K562 (cell line): ENCODE measurements at regions not wholly inside any gene's neighbourhood (a gene's known extent, or its start where the extent isn't known, plus 50 kb on each side); places are given as distances from the start of the nearest gene placed in this dataset.

ENCODE experiments used
- ATAC-seq: fragments of 200-7000 bp; cut with Tn5 transposase; 3 replicates; pipeline ENCODE4 v1.9.1; 2020; ENCODE audit warnings: moderate library complexity
- BruUV-seq: library from RNA; stranded (reverse); fragments of 400-500 nt; replicated peaks from 2 replicates; lab custom pipeline; 2021; lab: Mats Ljungman, UMichigan
- CTCF ChIA-PET: fragments of 300-600 bp; formaldehyde crosslinking; extraction: SDS; loops from one replicate; lab custom pipeline; 2021; ENCODE audit warnings: low intra/inter-chr PET ratio; lab: Yijun Ruan, JAX
- POLR2A ChIA-PET: fragments of 300-600, 350-650 bp; sonication (Branson Sonifier 250); formaldehyde crosslinking; extraction: SDS; loops from one replicate; lab custom pipeline; 2021; ENCODE audit warnings: antibody characterized with exemption, inconsistent platforms; lab: Yijun Ruan, JAX
- DNase-seq, 4 experiments: peaks; one replicate each; pipeline versions ENCODE4 v3.0.0 to v3.0.0-alpha.2; 2011 to 2018; ENCODE audit warnings: low spot score in 3 of 4, mixed read lengths in 3 of 4; ENCODE audit errors: extremely low read depth in 1 of 4
- FAIRE-seq: peaks from 2 replicates; lab custom pipeline; 2011; peaks lifted over from hg19 to GRCh38; lab: Jason Lieb, UNC
- H2AFZ ChIP-seq: 2 replicates; pipeline ENCODE4 v1.6.0; 2011; ENCODE audit warnings: low read depth, low read length, control low read depth, inconsistent platforms
- H3K27ac ChIP-seq: fragments of 200-600 bp; 3 replicates; pipeline ENCODE4 v1.8.0; 2011; ENCODE audit warnings: low read depth, mild to moderate bottlenecking, control low read depth, inconsistent platforms, low read length, moderate library complexity, mixed read lengths; ENCODE audit errors: extremely low read depth
- H3K27me3 ChIP-seq, 2 experiments: fragments of 300-600 bp in 1 of 2; 2 replicates in 1 of 2; 3 replicates in 1 of 2; pipeline versions ENCODE4 v1.6.0 to v1.8.0; 2011; ENCODE audit warnings: inconsistent platforms in 2 of 2, low read length in 2 of 2, mild to moderate bottlenecking in 1 of 2, mixed read lengths in 1 of 2, moderate library complexity in 1 of 2; ENCODE audit not compliant: control insufficient read depth in 2 of 2, insufficient read depth in 2 of 2
- H3K36me3 ChIP-seq: fragments of 300-600 bp; 3 replicates; pipeline ENCODE4 v1.8.0; 2011; ENCODE audit warnings: mild to moderate bottlenecking, low read length, inconsistent platforms; ENCODE audit not compliant: control insufficient read depth, insufficient read depth
- H3K4me1 ChIP-seq, 2 experiments: fragments of 200-600 bp in 1 of 2; replicated peaks in 1 of 2; 2 replicates in 1 of 2; 3 replicates in 1 of 2; pipeline versions ENCODE4 v1.5.1 to v1.8.0; 2011; ENCODE audit warnings: inconsistent platforms in 2 of 2, low read length in 2 of 2, mild to moderate bottlenecking in 1 of 2, mixed read lengths in 1 of 2, moderate library complexity in 1 of 2; ENCODE audit not compliant: control insufficient read depth in 2 of 2, insufficient read depth in 2 of 2
- H3K4me2 ChIP-seq: 2 replicates; pipeline ENCODE4 v1.6.1; 2011; ENCODE audit warnings: low read length, control low read depth, inconsistent platforms, mixed read lengths; ENCODE audit not compliant: insufficient read depth
- H3K4me3 ChIP-seq: fragments of 200-600 bp; sonication (generic), shearing (Covaris generic); 2 replicates; pipeline ENCODE4 v1.5.1; 2016; ENCODE audit warnings: control low read depth, inconsistent platforms
- H3K79me2 ChIP-seq: fragments of 200-600 bp; 3 replicates; pipeline ENCODE4 v1.8.0; 2011; ENCODE audit warnings: low read length, inconsistent platforms; ENCODE audit not compliant: control insufficient read depth, insufficient read depth
- H3K9ac ChIP-seq, 2 experiments: 2 replicates each; pipeline versions ENCODE4 v1.6.0 to v1.6.1; 2011; ENCODE audit warnings: low read depth in 2 of 2, low read length in 2 of 2, control low read depth in 1 of 2, inconsistent platforms in 1 of 2, mild to moderate bottlenecking in 1 of 2, mixed read lengths in 1 of 2; ENCODE audit not compliant: insufficient read depth in 1 of 2
- H3K9me1 ChIP-seq: one replicate; pipeline ENCODE4 v1.6.0; 2011; ENCODE audit warnings: inconsistent platforms, mild to moderate bottlenecking, low read length, moderate library complexity; ENCODE audit not compliant: control insufficient read depth, insufficient read depth
- H3K9me3 ChIP-seq: replicated peaks from 2 replicates; pipeline ENCODE4 v1.5.1; 2011; ENCODE audit warnings: low read depth, low read length, inconsistent platforms; ENCODE audit not compliant: control insufficient read depth, insufficient read depth
- H4K20me1 ChIP-seq: replicated peaks from 2 replicates; pipeline ENCODE4 v1.6.1; 2011; ENCODE audit warnings: low read length, inconsistent platforms, mixed read lengths; ENCODE audit not compliant: control insufficient read depth, insufficient read depth
- CXXC5 ChIP-seq: fragments of 250-450 bp; sonication (Bioruptor Pico); IDR thresholded peaks from 2 replicates; pipeline ENCODE4 v1.8.0; 2022; ENCODE audit warnings: inconsistent platforms, mild to moderate bottlenecking, moderate library complexity
- DPF2 ChIP-seq: fragments of 450-650 bp; IDR thresholded peaks from 2 replicates; pipeline ENCODE4 v1.6.1; 2016
- FUS ChIP-seq: fragments of 200-400 bp; formaldehyde crosslinking; optimal IDR thresholded peaks from 2 replicates; pipeline ENCODE3; 2017; ENCODE audit warnings: low read depth, low read length
- HNRNPK ChIP-seq: fragments of 200-400 bp; formaldehyde crosslinking; IDR thresholded peaks from one replicate; pipeline ENCODE4 v1.6.1; 2018; ENCODE audit warnings: mild to moderate bottlenecking, low read depth, low read length; ENCODE audit not compliant: poor library complexity, severe bottlenecking
- HNRNPLL ChIP-seq: fragments of 200-400 bp; formaldehyde crosslinking; IDR thresholded peaks from 2 replicates; pipeline ENCODE4 v1.6.1; 2017; ENCODE audit warnings: low read length, low read depth, mild to moderate bottlenecking; ENCODE audit not compliant: poor library complexity, severe bottlenecking
- IRF2 ChIP-seq: sonication (generic); formaldehyde crosslinking; IDR thresholded peaks from 2 replicates; pipeline ENCODE4 v1.8.1; 2022; ENCODE audit warnings: mild to moderate bottlenecking, missing genetic modification reagents
- L3MBTL2 ChIP-seq: fragments of 450-650 bp; IDR thresholded peaks from 2 replicates; pipeline ENCODE4 v1.6.1; 2016; ENCODE audit warnings: mild to moderate bottlenecking, moderate library complexity
- PHF8 ChIP-seq: fragments of 200-600 bp; sonication (generic); IDR thresholded peaks from 2 replicates; pipeline ENCODE4 v1.6.1; 2012; ENCODE audit warnings: mixed run types, mild to moderate bottlenecking, inconsistent platforms, low read length, moderate library complexity, borderline replicate concordance
- RHOXF2B ChIP-seq: fragments of 250-450 bp; sonication (Bioruptor Pico); conservative IDR thresholded peaks from 2 replicates; pipeline ENCODE4 v1.5.1; 2021
- TFAM ChIP-seq: fragments of 250-450 bp; sonication (Bioruptor Pico); conservative IDR thresholded peaks from 2 replicates; pipeline ENCODE4 v1.5.0; 2021; ENCODE audit warnings: mild to moderate bottlenecking, moderate library complexity
- YBX1 ChIP-seq: fragments of 450-650 bp; IDR thresholded peaks from 2 replicates; pipeline ENCODE4 v1.7.1; 2016; ENCODE audit warnings: mild to moderate bottlenecking
- ZBTB9 ChIP-seq: fragments of 450-650 bp; formaldehyde crosslinking; IDR thresholded peaks from 2 replicates; pipeline ENCODE4 v1.4.0; 2020; ENCODE audit warnings: mild to moderate bottlenecking, moderate library complexity
- ZNF324 ChIP-seq: fragments of 250-450 bp; sonication (Bioruptor Pico); IDR thresholded peaks from 2 replicates; pipeline ENCODE4 v1.4.0; 2020; ENCODE audit warnings: mild to moderate bottlenecking
- ZNF766 ChIP-seq: fragments of 200-800 bp; sonication (Bioruptor generic); conservative IDR thresholded peaks from 2 replicates; pipeline ENCODE4 v1.6.1; 2016; ENCODE audit warnings: missing genetic modification characterization, missing compliant biosample characterization
- whole genome bisulfite sequencing: fragments of 100-300 bp; shearing (Covaris generic); methylation state at CpG from one replicate; pipeline ENCODE4 v1.1.6; 2016; ENCODE audit warnings: low coverage, mixed read lengths; ENCODE audit not compliant: insufficient coverage; ENCODE audit errors: missing lambda C conversion rate; 5-methylcytosine and 5-hydroxymethylcytosine counted together
- in situ Hi-C: fragments of 300-500 bp; cut with MboI; formaldehyde crosslinking; loops from 4 replicates; pipeline ENCODE4 v1.15.0; 2018; ENCODE audit warnings: inconsistent platforms, mixed read lengths
- intact Hi-C: fragments of 100-400 bp; cut with micrococcal nuclease; formaldehyde crosslinking; loops from 2 replicates; pipeline ENCODE4 v1.14.2; 2022
- TF ChIP-seq, protein P1 (sequence below): fragments of 250-450 bp; sonication (Bioruptor Pico); IDR thresholded peaks from 2 replicates; pipeline ENCODE4 v1.5.0; 2022; ENCODE audit warnings: mild to moderate bottlenecking

- no peak overlapping the region for H3K27ac ChIP-seq
- H3K79me2 ChIP-seq: no peaks in the 10 kb centered on the region
- POLR2A ChIA-PET: no interaction called here
- no peaks in the 10 kb centered on the region for H3K9me3 ChIP-seq
- H3K9me1 ChIP-seq: no peaks in the 10 kb centered on the region
- H3K4me1 ChIP-seq: no peaks in the 10 kb centered on the region
- no peak for TF ChIP-seq DPF2
- TF ChIP-seq ZNF766 (CRISPR knock-in tag): no peak
- TF ChIP-seq ZNF324 (CRISPR knock-in tag): no peak
- TF ChIP-seq, all 486 proteins: peak for 0
- no TSS peak for BruUV-seq
- DNase-seq: no peak
- H3K4me2 ChIP-seq: no peak overlapping the region
- H3K4me3 ChIP-seq: no peak overlapping the region
- H3K9ac ChIP-seq: no peak overlapping the region
- H4K20me1 ChIP-seq: no peaks in the 10 kb centered on the region
- CTCF ChIA-PET: no interaction called here
- ATAC-seq: no peak
- intact Hi-C loops: no loop called here
- in situ Hi-C loops: no loop called here
- 2% methylated on average over 4 of the region's 4 CpGs for WGBS
- H3K27me3 ChIP-seq: no peaks in the 10 kb centered on the region
- H3K36me3 ChIP-seq: no peaks in the 10 kb centered on the region
- no peak overlapping the region for H2AFZ ChIP-seq
- no peak for FAIRE-seq
Observed at GRCh38 chr5:163604013-163604412, 98.6 kb downstream of the MAT2B start.

GRCh38 chr5:163607256-163607655 lies 101.8 kb downstream of the MAT2B start:
- BruUV-seq: no TSS peak
- TF ChIP-seq FUS (no peak), L3MBTL2 (no peak), YBX1 (no peak), RHOXF2B (CRISPR knock-in tag) (no peak), HNRNPLL (no peak), CXXC5 (CRISPR knock-in tag) (no peak), PHF8 (no peak), HNRNPK (no peak), IRF2 (no peak), ZBTB9 (CRISPR knock-in tag) (no peak), TFAM (CRISPR knock-in tag) (no peak)
- TF ChIP-seq, protein P1, sequence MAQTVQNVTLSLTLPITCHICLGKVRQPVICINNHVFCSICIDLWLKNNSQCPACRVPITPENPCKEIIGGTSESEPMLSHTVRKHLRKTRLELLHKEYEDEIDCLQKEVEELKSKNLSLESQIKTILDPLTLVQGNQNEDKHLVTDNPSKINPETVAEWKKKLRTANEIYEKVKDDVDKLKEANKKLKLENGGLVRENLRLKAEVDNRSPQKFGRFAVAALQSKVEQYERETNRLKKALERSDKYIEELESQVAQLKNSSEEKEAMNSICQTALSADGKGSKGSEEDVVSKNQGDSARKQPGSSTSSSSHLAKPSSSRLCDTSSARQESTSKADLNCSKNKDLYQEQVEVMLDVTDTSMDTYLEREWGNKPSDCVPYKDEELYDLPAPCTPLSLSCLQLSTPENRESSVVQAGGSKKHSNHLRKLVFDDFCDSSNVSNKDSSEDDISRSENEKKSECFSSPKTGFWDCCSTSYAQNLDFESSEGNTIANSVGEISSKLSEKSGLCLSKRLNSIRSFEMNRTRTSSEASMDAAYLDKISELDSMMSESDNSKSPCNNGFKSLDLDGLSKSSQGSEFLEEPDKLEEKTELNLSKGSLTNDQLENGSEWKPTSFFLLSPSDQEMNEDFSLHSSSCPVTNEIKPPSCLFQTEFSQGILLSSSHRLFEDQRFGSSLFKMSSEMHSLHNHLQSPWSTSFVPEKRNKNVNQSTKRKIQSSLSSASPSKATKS (CRISPR knock-in tag): no peak
- CTCF ChIA-PET: no interaction called here
- POLR2A ChIA-PET: no interaction called here
- H3K4me1 ChIP-seq: no peaks in the 10 kb centered on the region
- WGBS: 0% methylated on average over 4 of the region's 4 CpGs
- H4K20me1 ChIP-seq: no peaks in the 10 kb centered on the region
- H2AFZ ChIP-seq: no peak overlapping the region
- no peak for DNase-seq
- intact Hi-C loops: no loop called here
- H3K9ac ChIP-seq: no peak overlapping the region
- H3K36me3 ChIP-seq: no peaks in the 10 kb centered on the region
- no peaks in the 10 kb centered on the region for H3K9me1 ChIP-seq
- H3K9me3 ChIP-seq: no peaks in the 10 kb centered on the region
- no peak overlapping the region for H3K4me2 ChIP-seq
- H3K27me3 ChIP-seq: no peaks in the 10 kb centered on the region
- H3K4me3 ChIP-seq: no peak overlapping the region
- no peak overlapping the region for H3K27ac ChIP-seq
- FAIRE-seq: no peak
- H3K79me2 ChIP-seq: no peaks in the 10 kb centered on the region
- in situ Hi-C loops: no loop called here
- ATAC-seq: no peak
